ENCODE measurements at regions not wholly inside any gene's neighbourhood (a gene's known extent, or its start where the extent isn't known, plus 50 kb on each side); places are given as distances from the start of the nearest gene placed in this dataset.

- no peak for DNase-seq
Measured at GRCh38 chr7:55624813-55625212, 52.5 kb upstream of the VOPP1 start.

DNA sequence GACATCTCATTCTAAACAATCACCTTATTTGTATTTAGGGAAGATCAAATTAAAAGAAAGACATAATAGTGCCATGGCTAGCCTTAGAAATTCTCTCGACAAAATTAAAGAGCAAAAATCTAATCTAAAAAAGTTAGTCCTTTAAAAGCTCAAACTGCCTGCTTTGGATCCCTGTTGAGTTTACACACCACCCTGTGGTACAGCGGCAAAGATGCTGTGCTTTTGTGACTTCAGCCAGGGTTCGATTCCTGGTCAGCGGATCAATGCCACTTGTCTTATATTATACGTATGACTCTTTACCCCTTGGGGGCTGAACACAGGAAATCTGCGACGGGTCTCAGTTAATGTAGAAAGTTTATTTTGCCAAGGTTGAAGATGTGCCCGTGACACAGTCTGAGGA is 51.3 kb upstream of the VOPP1 start:
- DNase-seq, result no peak

DNA sequence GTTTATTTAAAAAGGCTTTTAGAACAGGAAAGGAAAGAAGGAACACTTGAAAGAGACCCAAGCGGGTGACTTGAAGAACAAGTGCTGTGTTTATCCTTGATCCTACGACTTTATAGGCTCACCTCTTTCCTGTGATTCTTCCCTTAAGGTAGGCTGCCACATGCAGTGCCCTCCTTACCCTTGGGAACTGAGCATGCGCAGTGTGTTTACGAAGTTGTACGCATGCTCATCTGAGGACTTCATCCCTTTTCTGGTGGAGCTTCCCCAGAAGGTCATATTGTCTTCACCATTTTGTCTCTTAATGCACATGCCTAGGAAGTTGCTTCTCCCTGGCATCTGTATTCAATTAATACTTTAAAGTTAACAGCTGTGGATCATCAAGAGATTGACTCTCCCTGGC is 49.9 kb upstream of the VOPP1 start:
- no peak for DNase-seq
